ENCODE measurements at regions not wholly inside any gene's neighbourhood (a gene's known extent, or its start where the extent isn't known, plus 50 kb on each side); places are given as distances from the start of the nearest gene placed in this dataset.
A peak's percentile ranks its signal among the peaks of the same experiment; 100 is the strongest.

- no peak overlapping the region for H3K4me3 ChIP-seq (ENCODE audit: low read length)
- TF ChIP-seq, protein P1, sequence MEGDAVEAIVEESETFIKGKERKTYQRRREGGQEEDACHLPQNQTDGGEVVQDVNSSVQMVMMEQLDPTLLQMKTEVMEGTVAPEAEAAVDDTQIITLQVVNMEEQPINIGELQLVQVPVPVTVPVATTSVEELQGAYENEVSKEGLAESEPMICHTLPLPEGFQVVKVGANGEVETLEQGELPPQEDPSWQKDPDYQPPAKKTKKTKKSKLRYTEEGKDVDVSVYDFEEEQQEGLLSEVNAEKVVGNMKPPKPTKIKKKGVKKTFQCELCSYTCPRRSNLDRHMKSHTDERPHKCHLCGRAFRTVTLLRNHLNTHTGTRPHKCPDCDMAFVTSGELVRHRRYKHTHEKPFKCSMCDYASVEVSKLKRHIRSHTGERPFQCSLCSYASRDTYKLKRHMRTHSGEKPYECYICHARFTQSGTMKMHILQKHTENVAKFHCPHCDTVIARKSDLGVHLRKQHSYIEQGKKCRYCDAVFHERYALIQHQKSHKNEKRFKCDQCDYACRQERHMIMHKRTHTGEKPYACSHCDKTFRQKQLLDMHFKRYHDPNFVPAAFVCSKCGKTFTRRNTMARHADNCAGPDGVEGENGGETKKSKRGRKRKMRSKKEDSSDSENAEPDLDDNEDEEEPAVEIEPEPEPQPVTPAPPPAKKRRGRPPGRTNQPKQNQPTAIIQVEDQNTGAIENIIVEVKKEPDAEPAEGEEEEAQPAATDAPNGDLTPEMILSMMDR (conservative IDR thresholded peaks at IDR 0.05; ENCODE audit: low read length): no peak
- DNase-seq (ENCODE audit: low read depth): no peak
Measured at GRCh38 chr3:101941318-101942040, 92.2 kb downstream of the NFKBIZ start.

- DNase-seq (ENCODE audit: low read depth): peak; percentile 48
- no peak overlapping the region for H3K4me3 ChIP-seq (ENCODE audit: low read length)
- TF ChIP-seq, protein P1 (conservative IDR thresholded peaks at IDR 0.05; ENCODE audit: low read length): no peak
Measured at GRCh38 chr3:101942356-101942755, 93.0 kb downstream of the NFKBIZ start.

DNA sequence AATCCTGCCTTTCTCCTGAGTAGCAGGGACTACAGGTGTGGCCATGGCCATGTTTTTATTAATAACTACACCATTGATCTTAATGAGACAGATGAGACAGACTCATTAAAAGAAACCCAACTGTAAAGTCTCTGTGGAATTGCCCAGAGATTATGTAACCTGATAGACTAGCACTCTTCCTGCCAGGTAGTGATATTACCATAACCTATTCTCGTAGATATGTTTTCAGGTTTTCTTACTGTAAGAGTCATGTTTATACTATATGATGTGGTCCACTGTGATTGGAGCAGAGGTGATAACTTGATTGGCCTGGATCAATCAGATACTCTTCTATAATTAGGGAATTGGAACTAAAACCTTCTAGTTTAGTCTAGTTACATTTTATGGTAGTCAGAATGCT, 93.7 kb downstream of the NFKBIZ start:
- DNase-seq (ENCODE audit: low read depth): no peak
- H3K4me3 ChIP-seq (ENCODE audit: low read length): no peak overlapping the region
- TF ChIP-seq, protein P1 (conservative IDR thresholded peaks at IDR 0.05; ENCODE audit: low read length): no peak

- TF ChIP-seq, protein P1 (conservative IDR thresholded peaks at IDR 0.05; ENCODE audit: low read length): no peak
- DNase-seq (ENCODE audit: low read depth): no peak
- H3K4me3 ChIP-seq (ENCODE audit: low read length): no peak overlapping the region
Measured at GRCh38 chr3:101944308-101944707, 95.0 kb downstream of the NFKBIZ start.

- DNase-seq (ENCODE audit: low read depth): no peak
- H3K4me3 ChIP-seq (ENCODE audit: low read length): no peak overlapping the region
- TF ChIP-seq, protein P1 (conservative IDR thresholded peaks at IDR 0.05; ENCODE audit: low read length): no peak
Measured at GRCh38 chr3:101945980-101946379, 96.7 kb downstream of the NFKBIZ start.

GRCh38 chr3:101946906-101947305, 97.6 kb downstream of the NFKBIZ start:
- TF ChIP-seq, protein P1 (conservative IDR thresholded peaks at IDR 0.05; ENCODE audit: low read length): no peak
- H3K4me3 ChIP-seq (ENCODE audit: low read length): no peak overlapping the region
- DNase-seq (ENCODE audit: low read depth): no peak

DNA sequence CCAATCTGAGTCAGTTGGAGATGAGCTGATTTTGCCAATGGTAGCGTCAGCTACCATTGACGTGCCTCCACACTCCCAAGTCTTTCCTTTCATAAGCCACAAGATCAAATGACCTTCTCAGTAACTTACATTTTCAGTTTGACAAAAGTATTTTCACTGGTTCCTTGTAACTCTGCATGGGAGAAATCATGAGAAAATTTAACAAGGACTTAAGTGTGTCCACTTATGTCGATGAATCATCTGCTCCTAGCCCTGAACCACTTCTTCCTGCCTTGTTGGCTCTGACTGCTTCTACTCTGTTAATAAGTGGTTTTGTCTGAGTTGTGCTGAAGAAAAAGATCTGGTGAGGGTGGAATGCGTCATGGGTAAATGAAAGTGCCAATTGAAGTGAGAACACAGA, 101.2 kb downstream of the NFKBIZ start:
- H3K4me3 ChIP-seq (ENCODE audit: low read length): no peak overlapping the region
- peak; percentile 92 for DNase-seq (ENCODE audit: low read depth)
- TF ChIP-seq, protein P1 (conservative IDR thresholded peaks at IDR 0.05; ENCODE audit: low read length): no peak

Data from AG10803 (cell line).